Fibroblast of gingiva (primary cell): ENCODE measurements at regions not wholly inside any gene's neighbourhood (a gene's known extent, or its start where the extent isn't known, plus 50 kb on each side); places are given as distances from the start of the nearest gene placed in this dataset.
A peak's percentile ranks its signal among the peaks of the same experiment; 100 is the strongest.

Experiments used
- DNase-seq: peaks from one replicate; pipeline ENCODE4 v3.0.0-alpha.2; 2011; ENCODE audit warnings: low read depth

- no peak for DNase-seq
Observed at GRCh38 chr9:75414371-75415160, 326.3 kb downstream of the OSTF1 start.

GRCh38 chr9:75417471-75417870 lies 329.2 kb downstream of the OSTF1 start:
- no peak for DNase-seq

GRCh38 chr9:75418518-75418917 lies 330.2 kb downstream of the OSTF1 start:
- DNase-seq: no peak

GRCh38 chr9:75422944-75423522 lies 334.7 kb downstream of the OSTF1 start:
- no peak for DNase-seq

GRCh38 chr9:75429531-75430475 lies 341.5 kb downstream of the OSTF1 start:
- DNase-seq: no peak

- DNase-seq: no peak
Observed at GRCh38 chr9:75431375-75431774, 343.1 kb downstream of the OSTF1 start.

GRCh38 chr9:75432386-75432785 lies 344.1 kb downstream of the OSTF1 start:
- peak; percentile 16 for DNase-seq

- DNase-seq: peak; percentile 46
Observed at GRCh38 chr9:75432888-75433287, 344.6 kb downstream of the OSTF1 start.

- DNase-seq: no peak
Observed at GRCh38 chr9:75438716-75439115, 350.4 kb downstream of the OSTF1 start.

- no peak for DNase-seq
Observed at GRCh38 chr9:75440914-75441313, 352.6 kb downstream of the OSTF1 start.

- DNase-seq: no peak
Observed at GRCh38 chr9:75445144-75445543, 356.8 kb downstream of the OSTF1 start.

GRCh38 chr9:75447281-75447680 lies 359.0 kb downstream of the OSTF1 start:
- DNase-seq: no peak

GRCh38 chr9:75448281-75448680 lies 360.0 kb downstream of the OSTF1 start:
- DNase-seq: peak; percentile 17

- no peak for DNase-seq
Observed at GRCh38 chr9:75448955-75449354, 360.6 kb downstream of the OSTF1 start.

GRCh38 chr9:75451045-75451444 lies 362.7 kb downstream of the OSTF1 start:
- peak; percentile 23 for DNase-seq

GRCh38 chr9:75451505-75451904 lies 363.2 kb downstream of the OSTF1 start:
- peak; percentile 20 for DNase-seq

GRCh38 chr9:75452512-75452911 lies 364.2 kb downstream of the OSTF1 start:
- DNase-seq: peak; percentile 7

GRCh38 chr9:75454043-75454442 lies 365.7 kb downstream of the OSTF1 start:
- DNase-seq: no peak

- no peak for DNase-seq
Observed at GRCh38 chr9:75454891-75455290, 366.6 kb downstream of the OSTF1 start.

- peak; percentile 54 for DNase-seq
Observed at GRCh38 chr9:75455444-75455921, 367.2 kb downstream of the OSTF1 start.

GRCh38 chr9:75456698-75457097 lies 368.4 kb downstream of the OSTF1 start:
- DNase-seq: no peak

- DNase-seq: no peak
Observed at GRCh38 chr9:75457474-75458011, 369.2 kb downstream of the OSTF1 start.
